HG02840 (cell line): ENCODE measurements at regions not wholly inside any gene's neighbourhood (a gene's known extent, or its start where the extent isn't known, plus 50 kb on each side); places are given as distances from the start of the nearest gene placed in this dataset.

Experiments
- ATAC-seq: cut with Tn5 transposase; IDR thresholded peaks from one replicate; pipeline ENCODE4 v1.9.1; 2021; ENCODE audit warnings: mild to moderate bottlenecking, moderate library complexity, moderate number of reproducible peaks; ENCODE audit not compliant: unreplicated experiment, low FRiP score

GRCh38 chr14:76974365-76974764, 54.1 kb downstream of the IRF2BPL start:
- ATAC-seq, result no peak

- no peak for ATAC-seq
These were observed 57.0 kb downstream of the IRF2BPL start for GRCh38 chr14:76971549-76971948.

- no peak for ATAC-seq
These were observed 59.9 kb downstream of the IRF2BPL start for GRCh38 chr14:76968621-76969063.

- ATAC-seq, result no peak
These were observed 60.7 kb downstream of the IRF2BPL start for GRCh38 chr14:76967788-76968187.

- ATAC-seq, result no peak
These were observed 63.3 kb downstream of the IRF2BPL start for GRCh38 chr14:76965232-76965631.

GRCh38 chr14:76964695-76965094, 63.8 kb downstream of the IRF2BPL start:
- no peak for ATAC-seq

- no peak for ATAC-seq
These were observed 65.1 kb downstream of the IRF2BPL start for GRCh38 chr14:76963372-76963771.

GRCh38 chr14:76962303-76962660, 66.2 kb downstream of the IRF2BPL start:
- ATAC-seq, result no peak

GRCh38 chr14:76961631-76962302, 66.7 kb downstream of the IRF2BPL start:
- ATAC-seq, result peak; percentile 84

- peak; percentile 23 for ATAC-seq
These were observed 69.4 kb downstream of the IRF2BPL start for GRCh38 chr14:76958980-76959710.

GRCh38 chr14:76958020-76958979, 70.2 kb downstream of the IRF2BPL start:
- no peak for ATAC-seq

GRCh38 chr14:76957224-76957891, 71.2 kb downstream of the IRF2BPL start:
- no peak for ATAC-seq

- no peak for ATAC-seq
These were observed 72.0 kb downstream of the IRF2BPL start for GRCh38 chr14:76956316-76957090.

- no peak for ATAC-seq
These were observed 72.8 kb downstream of the IRF2BPL start for GRCh38 chr14:76955575-76956315.

GRCh38 chr14:76954394-76955190, 73.9 kb downstream of the IRF2BPL start:
- no peak for ATAC-seq

GRCh38 chr14:76953311-76953945, 75.1 kb downstream of the IRF2BPL start:
- no peak for ATAC-seq

GRCh38 chr14:76951166-76951565, 77.3 kb downstream of the IRF2BPL start:
- ATAC-seq, result no peak
